ENCODE measurements at regions not wholly inside any gene's neighbourhood (a gene's known extent, or its start where the extent isn't known, plus 50 kb on each side); places are given as distances from the start of the nearest gene placed in this dataset.
A peak's percentile ranks its signal among the peaks of the same experiment; 100 is the strongest.

DNA sequence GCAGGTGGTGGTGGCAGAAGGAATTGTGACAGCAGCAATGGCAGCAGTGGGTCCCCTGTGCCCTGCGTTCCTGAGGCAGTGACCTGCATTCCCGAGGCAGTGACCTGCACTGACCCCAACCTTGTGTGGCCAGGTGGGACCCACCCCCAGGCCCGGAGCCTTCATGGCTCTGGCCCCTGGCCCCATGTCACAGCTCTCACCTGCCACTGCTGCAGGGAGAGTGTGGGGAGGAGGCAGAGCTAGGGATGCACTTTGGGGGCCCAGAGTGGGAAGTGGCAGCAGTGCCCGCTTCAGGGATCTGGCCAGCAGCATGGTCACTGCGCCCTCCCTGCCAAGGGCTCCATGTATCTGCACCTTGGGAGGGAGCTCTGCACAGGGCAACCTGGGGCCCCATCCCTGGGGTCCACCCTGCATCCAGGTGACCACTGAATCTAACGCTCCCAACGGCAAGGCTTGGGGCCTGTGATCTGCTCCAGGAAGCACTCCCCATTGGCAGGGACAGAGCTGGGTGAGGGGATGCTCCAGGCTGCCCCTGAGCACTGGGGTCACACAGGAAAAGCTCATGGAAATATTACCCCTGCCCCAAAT lies 618.6 kb downstream of the RWDD3 start:
- ATAC-seq (ENCODE audit: low FRiP score in 2 of 2) (peak; percentile 29 to 38), DNase-seq (peak in 1 of 2 donors; percentile 44)
- H3K9me3 ChIP-seq: no peaks in the 10 kb centered on the region
- no peaks in the 10 kb centered on the region for H3K36me3 ChIP-seq
- TF ChIP-seq, protein P1, sequence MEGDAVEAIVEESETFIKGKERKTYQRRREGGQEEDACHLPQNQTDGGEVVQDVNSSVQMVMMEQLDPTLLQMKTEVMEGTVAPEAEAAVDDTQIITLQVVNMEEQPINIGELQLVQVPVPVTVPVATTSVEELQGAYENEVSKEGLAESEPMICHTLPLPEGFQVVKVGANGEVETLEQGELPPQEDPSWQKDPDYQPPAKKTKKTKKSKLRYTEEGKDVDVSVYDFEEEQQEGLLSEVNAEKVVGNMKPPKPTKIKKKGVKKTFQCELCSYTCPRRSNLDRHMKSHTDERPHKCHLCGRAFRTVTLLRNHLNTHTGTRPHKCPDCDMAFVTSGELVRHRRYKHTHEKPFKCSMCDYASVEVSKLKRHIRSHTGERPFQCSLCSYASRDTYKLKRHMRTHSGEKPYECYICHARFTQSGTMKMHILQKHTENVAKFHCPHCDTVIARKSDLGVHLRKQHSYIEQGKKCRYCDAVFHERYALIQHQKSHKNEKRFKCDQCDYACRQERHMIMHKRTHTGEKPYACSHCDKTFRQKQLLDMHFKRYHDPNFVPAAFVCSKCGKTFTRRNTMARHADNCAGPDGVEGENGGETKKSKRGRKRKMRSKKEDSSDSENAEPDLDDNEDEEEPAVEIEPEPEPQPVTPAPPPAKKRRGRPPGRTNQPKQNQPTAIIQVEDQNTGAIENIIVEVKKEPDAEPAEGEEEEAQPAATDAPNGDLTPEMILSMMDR (IDR thresholded peaks at IDR 0.05): no peak
- no peaks in the 10 kb centered on the region for H3K27me3 ChIP-seq
- H3K27ac ChIP-seq: no peak overlapping the region
- 69 to 89% methylated on average over 5 to 7 of the region's 7 CpGs for WGBS, 2 donors
- no peak overlapping the region for H3K4me3 ChIP-seq
- no peaks in the 10 kb centered on the region for H3K4me1 ChIP-seq

DNA sequence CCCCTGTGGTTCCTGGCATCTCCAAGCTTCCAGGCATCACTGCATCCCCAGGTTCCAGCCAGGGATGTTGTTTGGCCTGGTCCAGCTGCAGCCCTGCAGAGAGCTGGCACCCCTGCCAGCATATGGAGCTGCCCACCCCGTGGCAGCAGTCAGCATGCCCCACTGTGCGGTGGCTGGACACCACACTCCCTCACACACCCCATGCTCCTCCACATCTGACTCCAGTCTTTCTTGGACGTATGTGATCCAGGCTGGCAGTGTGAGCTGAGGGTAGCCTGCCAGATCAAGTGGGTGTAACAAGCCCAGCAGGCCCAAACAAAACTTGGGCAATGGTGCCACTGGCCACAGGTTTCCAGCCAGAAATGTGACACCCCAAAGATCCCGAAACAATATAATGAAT lies 620.4 kb downstream of the RWDD3 start:
- no peaks in the 10 kb centered on the region for H3K4me1 ChIP-seq
- WGBS, 2 donors: 77 to 89% methylated on average over 2 to 4 of the region's 4 CpGs
- no peaks in the 10 kb centered on the region for H3K27me3 ChIP-seq
- TF ChIP-seq, protein P1 (IDR thresholded peaks at IDR 0.05): no peak
- no peak for TF ChIP-seq POLR2A (IDR thresholded peaks at IDR 0.05)
- no peak for ATAC-seq (ENCODE audit: low FRiP score in 2 of 2)
- H3K9me3 ChIP-seq: no peaks in the 10 kb centered on the region
- DNase-seq: peak in 1 of 2 donors; percentile 27
- no peak overlapping the region for H3K27ac ChIP-seq
- H3K36me3 ChIP-seq: no peaks in the 10 kb centered on the region
- no peak overlapping the region for H3K4me3 ChIP-seq

DNA sequence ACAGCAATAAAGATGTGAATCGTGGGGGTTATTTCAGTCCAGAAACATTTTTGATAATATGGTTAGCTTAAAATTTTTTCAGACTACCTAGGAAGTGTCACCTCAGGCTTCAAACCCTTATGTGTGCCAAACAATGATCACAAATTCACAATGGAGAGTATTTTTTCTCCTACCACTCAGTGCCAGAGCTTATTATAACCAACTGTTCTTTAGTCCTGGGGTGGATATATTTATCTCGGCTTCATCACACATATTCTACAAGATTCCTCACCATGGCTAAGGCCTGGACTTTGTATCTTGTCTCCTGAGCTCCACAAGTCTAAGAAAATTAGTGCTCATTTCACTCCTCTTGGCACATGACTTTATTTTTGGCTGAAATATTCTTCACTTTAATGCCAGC lies 629.1 kb downstream of the RWDD3 start:
- Histone ChIP-seq H3K4me3 (no peak overlapping the region), H3K27me3 (no peaks in the 10 kb centered on the region), H3K9me3 (no peaks in the 10 kb centered on the region), H3K27ac (no peak overlapping the region), H3K4me1 (no peaks in the 10 kb centered on the region), H3K36me3 (no peaks in the 10 kb centered on the region)
- TF ChIP-seq EP300 (IDR thresholded peaks at IDR 0.05): no peak
- ATAC-seq (ENCODE audit: low FRiP score in 2 of 2): no peak
- DNase-seq: no peak
- WGBS, 2 donors: 78 to 83% methylated on average over 2 of the region's 2 CpGs

DNA sequence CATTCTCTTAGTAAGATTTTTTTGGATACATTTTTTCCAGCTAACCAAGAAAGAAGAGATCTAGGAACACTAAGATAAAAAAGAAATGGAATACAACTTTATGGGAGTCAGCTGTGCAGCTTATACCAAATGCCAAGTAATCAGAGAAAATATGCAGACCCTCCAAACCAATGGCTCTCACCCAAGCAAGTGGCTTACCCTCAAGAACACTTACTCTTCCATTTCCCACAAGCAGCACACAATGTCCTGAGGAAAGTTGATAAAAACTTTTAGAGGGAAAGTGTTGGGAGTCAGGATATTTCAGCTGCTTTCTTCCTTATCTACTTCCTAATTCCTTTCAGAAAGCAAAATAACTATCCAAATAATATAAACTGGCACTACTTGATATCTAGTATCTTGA lies 631.8 kb downstream of the RWDD3 start:
- H3K36me3 ChIP-seq: no peaks in the 10 kb centered on the region
- no peak overlapping the region for H3K4me3 ChIP-seq
- H3K4me1 ChIP-seq: no peaks in the 10 kb centered on the region
- H3K27me3 ChIP-seq: no peaks in the 10 kb centered on the region
- no peak for ATAC-seq (ENCODE audit: low FRiP score in 2 of 2)
- DNase-seq: no peak
- no peaks in the 10 kb centered on the region for H3K9me3 ChIP-seq
- TF ChIP-seq, protein P1 (IDR thresholded peaks at IDR 0.05): no peak
- TF ChIP-seq POLR2AphosphoS5 (IDR thresholded peaks at IDR 0.05) (no peak), EP300 (IDR thresholded peaks at IDR 0.05) (no peak), POLR2A (IDR thresholded peaks at IDR 0.05) (no peak)
- H3K27ac ChIP-seq: no peak overlapping the region

DNA sequence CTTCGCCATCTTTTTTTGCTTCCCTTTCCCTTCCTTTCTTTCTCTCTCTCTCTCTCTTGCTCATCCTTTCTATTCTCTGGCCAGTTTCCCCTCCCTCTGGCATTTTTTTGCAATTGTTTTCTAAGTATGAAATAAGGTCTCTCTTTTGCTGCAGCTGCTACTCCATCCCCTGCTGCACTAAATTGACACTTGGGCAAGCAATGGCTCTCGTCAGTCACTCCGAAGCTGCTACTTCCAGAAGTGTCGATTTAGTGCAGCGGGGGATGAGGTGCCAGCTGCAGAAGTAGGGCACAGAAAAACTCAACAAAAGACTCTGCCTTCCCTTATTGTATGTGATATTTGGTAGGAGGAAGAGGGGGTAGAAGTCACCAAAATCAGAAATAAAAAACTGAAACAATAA lies 642.3 kb downstream of the RWDD3 start:
- H3K4me3 ChIP-seq: no peak overlapping the region
- ATAC-seq (ENCODE audit: low FRiP score in 2 of 2): no peak
- WGBS, 2 donors: 74 to 84% methylated on average over 5 of the region's 5 CpGs
- H3K27me3 ChIP-seq: no peaks in the 10 kb centered on the region
- no peaks in the 10 kb centered on the region for H3K4me1 ChIP-seq
- DNase-seq: no peak
- H3K9me3 ChIP-seq: no peaks in the 10 kb centered on the region
- no peaks in the 10 kb centered on the region for H3K36me3 ChIP-seq
- TF ChIP-seq POLR2AphosphoS5 (IDR thresholded peaks at IDR 0.05): no peak
- TF ChIP-seq, protein P1 (IDR thresholded peaks at IDR 0.05): no peak
- no peak for TF ChIP-seq EP300 (IDR thresholded peaks at IDR 0.05)
- TF ChIP-seq POLR2A (IDR thresholded peaks at IDR 0.05): no peak
- no peak overlapping the region for H3K27ac ChIP-seq

Data from upper lobe of left lung (tissue), 6 donors.